ENCODE measurements at regions not wholly inside any gene's neighbourhood (a gene's known extent, or its start where the extent isn't known, plus 50 kb on each side); places are given as distances from the start of the nearest gene placed in this dataset.

- no peak for TF ChIP-seq EZH2 (IDR thresholded peaks at IDR 0.05; ENCODE audit: insufficient read depth, poor library complexity, severe bottlenecking)
- TF ChIP-seq EZH2phosphoT487 (IDR thresholded peaks at IDR 0.05; ENCODE audit: insufficient read depth, low read depth): no peak
Observed at GRCh38 chr4:163587867-163588266, 93.4 kb downstream of the TMA16 start.

Data from GM23248 (cell line).